Skeletal muscle satellite cell (primary cell): ENCODE measurements at regions not wholly inside any gene's neighbourhood (a gene's known extent, or its start where the extent isn't known, plus 50 kb on each side); places are given as distances from the start of the nearest gene placed in this dataset.

ENCODE experiments used
- H3K27me3 ChIP-seq: 2 replicates; pipeline ENCODE4 v1.7.0; 2013; ENCODE audit warnings: low read length; ENCODE audit not compliant: control insufficient read depth, insufficient read depth
- H3K36me3 ChIP-seq: 2 replicates; pipeline ENCODE4 v1.7.0; 2013; ENCODE audit warnings: mild to moderate bottlenecking, control low read depth, low read length; ENCODE audit not compliant: insufficient read depth
- H3K4me1 ChIP-seq: 2 replicates; pipeline ENCODE4 v1.7.0; 2013; ENCODE audit warnings: low read length; ENCODE audit not compliant: control insufficient read depth, insufficient read depth
- H3K4me2 ChIP-seq: 2 replicates; pipeline ENCODE4 v1.7.0; 2013; ENCODE audit warnings: mild to moderate bottlenecking, low read length
- H3K4me3 ChIP-seq: 2 replicates; pipeline ENCODE4 v1.7.0; 2013; ENCODE audit warnings: low read length
- H3K9ac ChIP-seq: 2 replicates; pipeline ENCODE4 v1.7.0; 2013; ENCODE audit warnings: mild to moderate bottlenecking, low read depth, low read length, moderate library complexity
- H3K9me3 ChIP-seq: replicated peaks from 2 replicates; pipeline ENCODE4 v1.7.0; 2013; ENCODE audit warnings: mild to moderate bottlenecking, control low read depth, low read length

DNA sequence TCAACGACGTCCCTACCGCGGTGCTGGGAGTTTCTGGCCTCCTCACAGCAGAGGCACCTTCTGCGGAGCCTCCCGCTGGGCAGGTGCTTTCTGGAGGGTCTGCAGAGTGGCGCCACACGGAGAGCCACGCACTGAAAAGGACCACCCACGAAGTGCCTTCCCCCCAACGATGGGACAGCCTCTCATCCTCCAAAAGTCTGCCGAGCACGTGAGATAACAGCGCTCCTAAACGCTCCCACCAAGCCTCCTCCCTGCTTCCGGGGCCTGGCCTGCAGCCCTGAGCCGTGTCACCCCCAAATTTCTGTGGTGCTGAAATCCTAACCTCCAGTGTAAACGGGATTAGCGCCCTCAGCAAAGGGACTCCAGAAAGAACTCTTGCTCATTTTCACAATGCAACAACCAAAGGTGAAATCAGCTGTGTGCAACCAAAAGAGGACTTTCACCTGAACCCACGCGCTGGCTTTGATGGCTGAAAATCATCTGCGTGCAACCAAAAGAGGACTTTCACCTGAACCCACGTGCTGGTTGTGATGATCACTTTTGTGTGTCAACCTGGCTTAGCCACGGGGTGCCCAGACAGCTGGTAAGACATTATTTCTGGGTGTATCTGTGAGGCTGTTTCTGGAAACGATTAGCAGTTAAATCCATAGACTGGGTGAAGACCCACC lies 924.6 kb downstream of the BRD1 start:
- Histone ChIP-seq H3K4me1 (no peaks in the 10 kb centered on the region), H3K27me3 (no peaks in the 10 kb centered on the region), H3K36me3 (no peaks in the 10 kb centered on the region), H3K9me3 (peaks cover 4% of the 10 kb centered on the region), H3K4me2 (no peak overlapping the region), H3K4me3 (no peak overlapping the region), H3K9ac (no peak overlapping the region)

DNA sequence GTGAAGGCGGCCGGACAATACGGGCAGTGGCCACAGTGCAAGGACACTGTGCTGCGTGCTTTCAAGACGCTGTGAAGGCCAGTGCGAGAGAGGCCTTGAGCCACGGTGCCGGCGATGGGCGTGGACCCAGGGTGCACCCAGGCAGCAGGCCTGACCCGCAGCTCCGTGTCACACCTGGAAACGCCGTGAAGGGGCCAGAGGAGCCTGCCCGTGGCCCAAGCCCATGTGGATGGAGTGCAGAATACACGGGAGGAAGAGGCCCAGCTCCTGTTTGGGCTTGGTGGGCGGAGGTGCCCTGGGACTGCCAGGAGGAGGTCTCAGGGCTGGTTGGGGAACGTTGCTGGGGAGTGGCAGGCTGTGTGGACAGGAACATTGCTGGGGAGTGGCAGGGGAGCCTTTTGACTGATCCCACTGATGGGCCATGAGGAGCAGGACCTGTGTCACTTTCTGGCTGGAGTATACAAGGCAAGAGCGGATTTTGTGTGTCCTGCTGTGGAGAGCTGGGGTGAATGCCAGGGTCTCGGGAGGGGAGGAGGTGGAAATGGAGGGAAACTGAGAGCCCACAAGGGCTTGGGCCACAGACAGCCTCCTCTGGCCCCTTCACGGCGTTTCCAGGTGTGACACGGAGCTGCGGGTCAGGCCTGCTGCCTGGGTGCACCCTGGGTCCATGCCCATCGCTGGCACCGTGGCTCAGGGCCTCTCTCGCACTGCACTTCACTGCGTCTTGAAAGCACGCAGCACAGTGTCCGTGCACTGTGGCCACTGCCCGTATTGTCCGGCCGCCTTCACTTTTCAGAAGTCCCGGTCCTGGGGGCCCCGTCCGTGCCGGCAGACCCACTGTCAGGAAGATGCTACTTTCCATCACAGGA lies 925.4 kb downstream of the BRD1 start:
- no peaks in the 10 kb centered on the region for H3K27me3 ChIP-seq

DNA sequence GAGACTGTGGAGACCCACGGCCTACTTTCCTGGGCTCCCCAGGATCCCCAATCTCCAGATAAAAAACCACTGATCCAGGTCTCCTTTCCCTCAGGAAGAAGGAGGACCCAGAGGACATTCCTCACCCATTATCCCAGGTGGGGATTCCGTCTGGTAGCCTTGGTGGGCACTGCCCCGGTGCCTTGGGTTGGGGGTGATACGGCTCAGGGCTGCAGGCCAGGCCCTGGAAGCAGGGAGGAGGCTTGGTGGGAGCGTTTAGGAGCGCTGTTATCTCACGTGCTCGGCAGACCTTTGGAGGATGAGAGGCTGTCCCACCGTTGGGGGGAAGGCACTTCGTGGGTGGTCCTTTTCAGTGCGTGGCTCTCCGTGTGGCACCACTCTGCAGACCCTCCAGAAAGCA lies 926.3 kb downstream of the BRD1 start:
- Histone ChIP-seq H3K4me3 (no peak overlapping the region), H3K4me1 (no peaks in the 10 kb centered on the region), H3K9ac (no peak overlapping the region), H3K27me3 (no peaks in the 10 kb centered on the region), H3K4me2 (no peak overlapping the region), H3K36me3 (no peaks in the 10 kb centered on the region), H3K9me3 (peaks cover 7% of the 10 kb centered on the region)

More for the DNA sequence above, 925.4 kb downstream of the BRD1 start:
- no peaks in the 10 kb centered on the region for H3K4me1 ChIP-seq
- no peaks in the 10 kb centered on the region for H3K36me3 ChIP-seq
- H3K4me3 ChIP-seq, result no peak overlapping the region
- peaks cover 7% of the 10 kb centered on the region for H3K9me3 ChIP-seq
- no peak overlapping the region for H3K9ac ChIP-seq
- no peak overlapping the region for H3K4me2 ChIP-seq

DNA sequence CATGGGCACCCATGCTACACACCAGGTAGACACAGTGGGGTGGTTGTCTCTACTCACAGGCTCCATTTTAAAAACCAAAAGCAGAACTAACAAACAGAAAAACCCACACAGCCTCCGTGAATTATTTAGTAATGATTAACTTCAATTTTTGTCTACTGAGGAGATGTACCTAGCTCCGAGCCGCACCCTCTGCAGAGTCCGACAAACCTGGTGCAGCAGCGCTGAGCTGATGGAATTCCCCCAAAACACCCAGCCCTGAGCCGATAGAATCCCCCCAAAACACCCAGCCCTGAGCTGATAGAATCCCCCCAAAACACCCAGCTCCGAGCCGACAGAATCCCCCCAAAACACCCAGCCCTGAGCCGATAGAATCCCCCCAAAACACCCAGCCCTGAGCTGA lies 927.0 kb downstream of the BRD1 start:
- Histone ChIP-seq H3K27me3 (no peaks in the 10 kb centered on the region), H3K4me1 (no peaks in the 10 kb centered on the region), H3K4me2 (no peak overlapping the region), H3K9ac (no peak overlapping the region), H3K4me3 (no peak overlapping the region), H3K36me3 (no peaks in the 10 kb centered on the region), H3K9me3 (peaks cover 11% of the 10 kb centered on the region)

DNA sequence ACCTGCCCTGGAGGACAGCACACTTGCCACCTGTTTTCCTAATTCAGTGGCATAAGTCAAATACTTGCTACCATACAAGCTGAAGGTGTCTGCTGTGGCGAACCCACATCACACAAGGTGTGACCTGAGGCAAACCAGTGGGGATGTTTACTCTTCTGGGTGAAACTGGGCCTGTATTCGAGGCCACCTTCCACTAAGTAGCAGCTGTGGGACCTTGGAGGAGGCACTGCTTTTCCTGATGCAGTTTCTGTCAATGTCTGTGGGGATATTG lies 927.4 kb downstream of the BRD1 start:
- no peaks in the 10 kb centered on the region for H3K4me1 ChIP-seq
- H3K9ac ChIP-seq, result no peak overlapping the region
- no peaks in the 10 kb centered on the region for H3K27me3 ChIP-seq
- peaks cover 13% of the 10 kb centered on the region for H3K9me3 ChIP-seq
- H3K4me2 ChIP-seq, result no peak overlapping the region
- no peaks in the 10 kb centered on the region for H3K36me3 ChIP-seq
- no peak overlapping the region for H3K4me3 ChIP-seq

DNA sequence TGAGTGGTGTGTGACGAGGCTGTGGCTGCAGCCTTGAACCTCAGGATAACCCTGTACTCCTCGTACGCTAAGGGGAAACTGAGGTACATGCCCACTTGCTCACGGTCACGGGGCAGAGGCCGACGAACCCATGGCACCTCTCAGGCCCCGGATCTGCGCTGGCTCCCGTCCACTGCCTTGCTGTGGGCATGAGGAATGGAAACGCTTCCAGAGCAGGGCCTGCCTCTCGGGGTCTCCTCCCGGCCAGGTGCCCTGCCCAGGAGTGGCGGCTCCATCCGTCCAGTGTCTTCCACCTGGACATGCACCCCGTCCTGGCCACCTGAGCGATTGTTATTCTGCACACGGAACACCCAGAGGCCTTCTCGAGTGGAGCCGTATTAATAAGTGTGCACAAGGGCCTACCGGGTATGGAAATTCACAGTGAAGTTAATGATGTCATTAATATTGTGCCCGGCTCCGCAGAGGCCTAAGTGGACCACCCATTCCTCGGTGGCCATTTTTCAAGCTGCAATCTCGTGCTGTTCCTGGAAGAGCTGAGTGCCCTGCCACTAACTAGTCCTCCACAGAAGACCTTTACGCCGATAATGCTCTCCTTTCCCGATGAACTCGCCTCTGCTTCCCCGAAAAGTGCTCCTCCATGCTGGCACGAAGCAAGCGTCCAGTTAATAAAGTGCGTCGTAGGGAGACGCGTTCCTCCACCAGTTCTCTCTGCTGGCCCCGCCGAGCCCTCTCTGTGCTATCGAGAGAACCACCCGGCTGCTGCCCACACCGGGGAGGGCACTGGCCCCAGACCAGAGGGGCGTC lies 927.9 kb downstream of the BRD1 start:
- no peak overlapping the region for H3K9ac ChIP-seq
- H3K9me3 ChIP-seq, result peaks cover 18% of the 10 kb centered on the region
- H3K4me2 ChIP-seq, result no peak overlapping the region

DNA sequence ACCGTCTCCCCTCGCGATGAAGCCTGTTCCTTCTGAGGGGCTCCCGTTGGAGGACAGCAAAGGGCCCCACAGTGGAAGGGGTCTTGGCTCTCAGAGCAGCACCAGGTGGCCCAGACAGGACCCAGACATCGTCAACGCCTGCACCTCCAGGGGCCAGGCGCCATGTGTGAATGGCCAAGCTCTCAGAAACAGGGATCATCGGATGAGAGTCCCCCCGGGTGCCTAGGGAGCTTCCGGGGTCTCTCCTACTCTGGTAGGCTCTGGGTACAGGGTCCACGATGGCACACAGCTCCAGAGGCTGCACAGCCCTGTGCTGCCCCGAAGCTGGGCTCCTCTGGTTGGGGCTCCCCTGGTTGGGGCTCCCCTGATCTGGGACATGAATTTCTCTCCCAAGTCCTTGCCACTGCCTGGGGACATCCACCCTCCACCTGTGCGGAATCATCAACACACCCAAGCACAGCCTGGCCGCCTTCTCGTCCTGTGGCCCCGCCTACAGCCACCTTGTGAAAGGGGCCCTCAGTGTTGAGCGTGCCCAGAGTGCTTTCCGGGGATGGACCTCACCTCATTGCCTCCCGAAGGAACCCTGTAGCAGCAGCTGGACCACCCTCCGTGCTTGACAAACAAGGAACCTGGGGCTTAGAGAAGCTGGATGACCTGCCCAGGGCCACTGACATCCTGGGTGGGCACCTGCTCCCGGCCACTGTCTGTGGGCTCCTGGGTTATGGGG lies 929.0 kb downstream of the BRD1 start:
- no peak overlapping the region for H3K4me3 ChIP-seq
- H3K4me2 ChIP-seq, result no peak overlapping the region
- H3K36me3 ChIP-seq, result no peaks in the 10 kb centered on the region
- no peaks in the 10 kb centered on the region for H3K4me1 ChIP-seq
- H3K9me3 ChIP-seq, result peaks cover 22% of the 10 kb centered on the region
- H3K27me3 ChIP-seq, result no peaks in the 10 kb centered on the region
- H3K9ac ChIP-seq, result no peak overlapping the region

More for the DNA sequence above, 927.9 kb downstream of the BRD1 start:
- no peak overlapping the region for H3K4me3 ChIP-seq
- no peaks in the 10 kb centered on the region for H3K36me3 ChIP-seq
- H3K4me1 ChIP-seq, result no peaks in the 10 kb centered on the region
- no peaks in the 10 kb centered on the region for H3K27me3 ChIP-seq

DNA sequence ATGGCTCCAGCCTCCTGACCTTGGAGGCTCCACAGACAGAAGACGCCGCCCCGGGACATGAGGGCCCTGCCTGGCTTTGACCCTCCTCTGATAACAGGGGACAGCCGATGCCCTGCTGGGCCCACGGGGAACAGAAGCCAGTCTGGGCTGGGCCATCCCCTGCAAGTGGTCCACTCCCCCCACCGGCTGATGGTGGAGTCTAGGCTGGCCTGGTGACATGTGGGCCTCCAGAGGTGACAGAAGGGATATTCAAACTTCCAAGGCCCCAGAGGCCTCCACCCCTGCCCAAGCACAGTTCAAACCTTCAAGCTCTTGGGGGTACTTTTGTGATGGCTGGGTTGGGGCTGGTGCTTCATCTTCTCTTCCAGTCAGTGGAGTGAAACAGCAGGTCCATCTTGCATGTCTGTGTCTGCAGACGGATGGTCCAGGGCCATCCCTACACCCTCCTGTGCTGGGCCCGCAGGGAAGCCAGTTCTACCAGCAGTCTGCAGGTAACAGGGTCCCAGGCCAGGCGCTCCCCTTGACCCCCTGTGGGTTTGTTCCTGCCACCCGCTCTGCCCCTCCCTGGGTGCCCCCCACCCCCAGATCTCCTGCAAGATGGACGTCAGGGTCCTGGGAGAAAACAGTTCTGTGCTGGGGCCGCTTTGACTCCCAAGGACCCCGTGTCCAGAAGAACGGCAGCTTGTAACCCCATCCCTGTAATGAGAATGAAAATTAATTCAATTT lies 929.9 kb downstream of the BRD1 start:
- no peaks in the 10 kb centered on the region for H3K36me3 ChIP-seq
- no peak overlapping the region for H3K4me2 ChIP-seq
- no peak overlapping the region for H3K4me3 ChIP-seq
- no peaks in the 10 kb centered on the region for H3K27me3 ChIP-seq
- peaks cover 28% of the 10 kb centered on the region for H3K9me3 ChIP-seq
- no peaks in the 10 kb centered on the region for H3K4me1 ChIP-seq
- no peak overlapping the region for H3K9ac ChIP-seq

DNA sequence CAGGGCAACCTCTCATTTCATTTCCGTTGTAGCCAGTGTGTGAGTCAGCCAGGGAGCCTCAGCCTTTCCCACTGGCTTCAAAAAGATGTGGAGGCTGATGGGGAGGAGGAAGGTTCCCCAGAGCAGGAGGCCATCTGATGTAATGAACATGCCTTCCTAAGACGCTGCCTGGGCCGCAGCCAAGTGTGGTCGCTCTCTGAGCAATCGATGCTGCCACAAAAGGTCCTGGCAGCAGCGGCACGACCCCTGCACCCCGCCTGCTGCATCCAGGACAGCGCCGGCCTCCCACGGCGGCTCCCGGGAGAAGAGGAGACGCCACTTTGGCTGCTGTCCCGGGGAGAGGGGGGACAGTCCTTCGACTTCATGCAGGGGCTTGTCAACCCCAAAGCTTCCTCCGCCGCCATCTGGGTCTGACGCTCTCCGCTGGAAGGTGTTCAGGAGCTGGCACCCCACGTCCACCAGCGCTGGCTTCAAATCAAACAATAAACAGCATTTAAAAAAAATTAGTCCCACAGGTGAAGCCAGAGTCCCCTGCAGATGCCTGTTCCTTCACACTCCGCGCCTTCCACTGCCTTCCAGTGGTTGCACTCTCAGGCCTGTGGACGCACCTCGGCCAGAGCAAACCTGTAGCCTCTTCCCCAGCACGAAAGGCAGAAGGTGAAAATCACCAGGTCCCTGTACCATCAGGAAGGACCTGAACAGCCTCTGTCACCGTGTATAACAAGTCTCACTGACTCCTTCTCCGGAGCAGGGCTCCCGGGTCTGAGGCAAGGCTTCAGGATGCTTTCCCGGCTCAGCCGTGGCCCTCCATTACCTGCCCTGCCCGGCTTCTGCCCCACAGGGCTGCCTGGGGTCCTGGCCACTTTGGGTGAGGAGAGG lies 930.7 kb downstream of the BRD1 start:
- Histone ChIP-seq H3K9ac (no peak overlapping the region), H3K36me3 (no peaks in the 10 kb centered on the region), H3K4me1 (no peaks in the 10 kb centered on the region), H3K4me2 (no peak overlapping the region), H3K27me3 (no peaks in the 10 kb centered on the region), H3K4me3 (no peak overlapping the region), H3K9me3 (peaks cover 31% of the 10 kb centered on the region)
